ENCODE measurements at regions not wholly inside any gene's neighbourhood (a gene's known extent, or its start where the extent isn't known, plus 50 kb on each side); places are given as distances from the start of the nearest gene placed in this dataset.
"Not testable (repeated sequence)": the region's sequence is repeated elsewhere in the genome, so short reads cannot be mapped to it uniquely, and the experiment has no call there.

- H3K27me3 ChIP-seq (ENCODE audit: low read length), result no peaks in the 10 kb centered on the region
- no peaks in the 10 kb centered on the region for H3F3A ChIP-seq (ENCODE audit: insufficient read depth)
- no peak overlapping the region for H3K27ac ChIP-seq (ENCODE audit: low read depth, low read length)
- H2AFZ ChIP-seq (ENCODE audit: low read depth, low read length, severe bottlenecking), result no peak overlapping the region
- no peak overlapping the region for H3K4me2 ChIP-seq (ENCODE audit: low read depth, low read length, poor library complexity, severe bottlenecking)
- no peaks in the 10 kb centered on the region for H3K36me3 ChIP-seq (ENCODE audit: low read length)
- H3K9ac ChIP-seq (ENCODE audit: low read length), result no peak overlapping the region
- H3K79me2 ChIP-seq (ENCODE audit: insufficient read depth, low read length), result no peaks in the 10 kb centered on the region
- no peaks in the 10 kb centered on the region for H3K9me3 ChIP-seq (ENCODE audit: insufficient read depth, low read length)
- H3K9me2 ChIP-seq (replicated peaks; ENCODE audit: insufficient read depth, low read length), result no peaks in the 10 kb centered on the region
- no peak overlapping the region for H3K4me3 ChIP-seq (ENCODE audit: insufficient read depth, low read length, poor library complexity, severe bottlenecking)
- TF ChIP-seq CTCF (IDR thresholded peaks at IDR 0.05; ENCODE audit: insufficient read depth, low read length, poor library complexity, severe bottlenecking), result no peak
- TF ChIP-seq EZH2phosphoT487 (conservative IDR thresholded peaks at IDR 0.05; ENCODE audit: low read length), result no peak
- no peaks in the 10 kb centered on the region for H4K20me1 ChIP-seq (ENCODE audit: low read depth, low read length)
These were observed 755.9 kb upstream of the MEF2C start for GRCh38 chr5:89638871-89639270.

- not testable (repeated sequence) for H3K36me3 ChIP-seq (ENCODE audit: low read length); H4K20me1 ChIP-seq (ENCODE audit: low read depth, low read length); H2AFZ ChIP-seq (ENCODE audit: low read depth, low read length, severe bottlenecking); H3K4me3 ChIP-seq (ENCODE audit: insufficient read depth, low read length, poor library complexity, severe bottlenecking); H3K27me3 ChIP-seq (ENCODE audit: low read length); H3K27ac ChIP-seq (ENCODE audit: low read depth, low read length); H3F3A ChIP-seq (ENCODE audit: insufficient read depth); H3K9ac ChIP-seq (ENCODE audit: low read length); H3K9me2 ChIP-seq (replicated peaks; ENCODE audit: insufficient read depth, low read length); H3K4me2 ChIP-seq (ENCODE audit: low read depth, low read length, poor library complexity, severe bottlenecking); H3K79me2 ChIP-seq (ENCODE audit: insufficient read depth, low read length); H3K9me3 ChIP-seq (ENCODE audit: insufficient read depth, low read length)
These were observed 751.2 kb upstream of the MEF2C start for GRCh38 chr5:89634176-89634575.

GRCh38 chr5:89630064-89630463 is 747.1 kb upstream of the MEF2C start:
- H3F3A ChIP-seq (ENCODE audit: insufficient read depth); H2AFZ ChIP-seq (ENCODE audit: low read depth, low read length, severe bottlenecking): not testable (repeated sequence)

GRCh38 chr5:89628876-89629635 is 746.1 kb upstream of the MEF2C start:
- Histone ChIP-seq H3K79me2 (ENCODE audit: insufficient read depth, low read length) (no peaks in the 10 kb centered on the region), H3K4me2 (ENCODE audit: low read depth, low read length, poor library complexity, severe bottlenecking) (no peak overlapping the region), H3K4me3 (ENCODE audit: insufficient read depth, low read length, poor library complexity, severe bottlenecking) (no peak overlapping the region), H3K9me3 (ENCODE audit: insufficient read depth, low read length) (no peaks in the 10 kb centered on the region), H3K9me2 (replicated peaks; ENCODE audit: insufficient read depth, low read length) (no peaks in the 10 kb centered on the region), H2AFZ (ENCODE audit: low read depth, low read length, severe bottlenecking) (no peak overlapping the region), H3F3A (ENCODE audit: insufficient read depth) (no peaks in the 10 kb centered on the region), H3K36me3 (ENCODE audit: low read length) (no peaks in the 10 kb centered on the region), H4K20me1 (ENCODE audit: low read depth, low read length) (no peaks in the 10 kb centered on the region), H3K27me3 (ENCODE audit: low read length) (no peaks in the 10 kb centered on the region), H3K9ac (ENCODE audit: low read length) (no peak overlapping the region), H3K27ac (ENCODE audit: low read depth, low read length) (no peak overlapping the region)
- TF ChIP-seq CTCF (IDR thresholded peaks at IDR 0.05; ENCODE audit: insufficient read depth, low read length, poor library complexity, severe bottlenecking) (no peak), EZH2phosphoT487 (conservative IDR thresholded peaks at IDR 0.05; ENCODE audit: low read length) (no peak)

More at GRCh38 chr5:89630064-89630463, 747.1 kb upstream of the MEF2C start:
- H3K36me3 ChIP-seq (ENCODE audit: low read length); H3K4me3 ChIP-seq (ENCODE audit: insufficient read depth, low read length, poor library complexity, severe bottlenecking); H3K27me3 ChIP-seq (ENCODE audit: low read length); H3K79me2 ChIP-seq (ENCODE audit: insufficient read depth, low read length); H3K9me2 ChIP-seq (replicated peaks; ENCODE audit: insufficient read depth, low read length); H3K9me3 ChIP-seq (ENCODE audit: insufficient read depth, low read length); H3K4me2 ChIP-seq (ENCODE audit: low read depth, low read length, poor library complexity, severe bottlenecking); H3K9ac ChIP-seq (ENCODE audit: low read length); H3K27ac ChIP-seq (ENCODE audit: low read depth, low read length); H4K20me1 ChIP-seq (ENCODE audit: low read depth, low read length): not testable (repeated sequence)

All from SU-DHL-6 (cell line).